ENCODE measurements at regions not wholly inside any gene's neighbourhood (a gene's known extent, or its start where the extent isn't known, plus 50 kb on each side); places are given as distances from the start of the nearest gene placed in this dataset.

DNA sequence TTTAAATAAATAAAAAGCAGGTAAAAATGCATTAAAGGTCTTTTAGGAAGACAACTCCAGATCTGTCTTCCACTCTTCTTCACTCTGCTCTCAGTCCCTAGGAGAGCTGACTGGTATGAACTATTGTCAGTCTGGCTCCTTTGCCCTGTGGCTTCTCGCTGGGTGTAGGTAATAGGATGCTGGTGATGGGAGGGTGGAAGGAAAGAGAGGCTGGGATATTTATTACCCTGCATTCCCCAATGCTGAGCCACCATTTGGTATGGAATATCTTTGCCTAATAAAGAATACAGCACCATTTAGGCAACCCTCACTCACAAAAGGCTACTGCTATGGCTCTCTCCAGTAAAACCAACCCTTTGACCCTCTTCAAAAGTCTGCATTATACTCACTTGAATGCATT is 326.9 kb downstream of the CNTN3 start:
- no peaks in the 10 kb centered on the region for H3K36me3 ChIP-seq (ENCODE audit: control insufficient read depth, low read length)
- no peak overlapping the region for H3K27ac ChIP-seq (ENCODE audit: low read depth, low read length)
- H3K9me3 ChIP-seq (ENCODE audit: control insufficient read depth, insufficient read depth, low read length): peaks cover 3% of the 10 kb centered on the region; the same call in 1 of the 2 replicates
- no peaks in the 10 kb centered on the region for H3K27me3 ChIP-seq (ENCODE audit: control insufficient read depth, low read length)
- no peak overlapping the region for H3K4me3 ChIP-seq (ENCODE audit: low read length)
- no peak overlapping the region for H3K4me2 ChIP-seq (ENCODE audit: low read length)
- TF ChIP-seq, protein P1, sequence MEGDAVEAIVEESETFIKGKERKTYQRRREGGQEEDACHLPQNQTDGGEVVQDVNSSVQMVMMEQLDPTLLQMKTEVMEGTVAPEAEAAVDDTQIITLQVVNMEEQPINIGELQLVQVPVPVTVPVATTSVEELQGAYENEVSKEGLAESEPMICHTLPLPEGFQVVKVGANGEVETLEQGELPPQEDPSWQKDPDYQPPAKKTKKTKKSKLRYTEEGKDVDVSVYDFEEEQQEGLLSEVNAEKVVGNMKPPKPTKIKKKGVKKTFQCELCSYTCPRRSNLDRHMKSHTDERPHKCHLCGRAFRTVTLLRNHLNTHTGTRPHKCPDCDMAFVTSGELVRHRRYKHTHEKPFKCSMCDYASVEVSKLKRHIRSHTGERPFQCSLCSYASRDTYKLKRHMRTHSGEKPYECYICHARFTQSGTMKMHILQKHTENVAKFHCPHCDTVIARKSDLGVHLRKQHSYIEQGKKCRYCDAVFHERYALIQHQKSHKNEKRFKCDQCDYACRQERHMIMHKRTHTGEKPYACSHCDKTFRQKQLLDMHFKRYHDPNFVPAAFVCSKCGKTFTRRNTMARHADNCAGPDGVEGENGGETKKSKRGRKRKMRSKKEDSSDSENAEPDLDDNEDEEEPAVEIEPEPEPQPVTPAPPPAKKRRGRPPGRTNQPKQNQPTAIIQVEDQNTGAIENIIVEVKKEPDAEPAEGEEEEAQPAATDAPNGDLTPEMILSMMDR (IDR thresholded peaks at IDR 0.05; ENCODE audit: low read depth, low read length, poor library complexity, severe bottlenecking): no peak
- TF ChIP-seq EZH2phosphoT487 (IDR thresholded peaks at IDR 0.05; ENCODE audit: borderline replicate concordance, low read length): no peak
- H3K79me2 ChIP-seq (ENCODE audit: control insufficient read depth, low read length): no peaks in the 10 kb centered on the region
- H4K20me1 ChIP-seq (ENCODE audit: control insufficient read depth, insufficient read depth, low read depth, low read length): no peaks in the 10 kb centered on the region
- no peaks in the 10 kb centered on the region for H3F3A ChIP-seq (ENCODE audit: control insufficient read depth, insufficient read depth)
- H3K4me1 ChIP-seq (ENCODE audit: control insufficient read depth, low read length): no peaks in the 10 kb centered on the region
- no peaks in the 10 kb centered on the region for H3K9me2 ChIP-seq (replicated peaks; ENCODE audit: control insufficient read depth, low read length)

DNA sequence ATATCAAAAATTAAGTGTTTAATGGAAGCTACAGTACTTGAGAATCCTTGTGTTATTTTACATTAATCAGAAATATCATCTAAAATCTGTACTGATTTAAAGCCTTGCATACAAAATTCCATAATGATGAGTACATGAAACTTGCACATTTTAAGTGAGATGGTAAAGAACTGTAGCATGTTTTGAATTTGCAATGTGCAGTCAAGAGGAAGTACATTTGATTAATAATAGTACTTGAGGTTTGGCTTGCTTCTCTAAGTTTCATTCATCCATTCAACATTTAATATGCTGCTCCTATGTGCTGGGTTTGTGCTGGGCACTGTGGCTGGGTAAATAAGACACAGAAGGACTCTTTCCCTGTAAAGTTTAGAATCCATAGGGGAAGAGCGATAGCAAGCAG is 332.3 kb downstream of the CNTN3 start:
- H3F3A ChIP-seq (ENCODE audit: control insufficient read depth, insufficient read depth): no peaks in the 10 kb centered on the region
- no peaks in the 10 kb centered on the region for H3K4me1 ChIP-seq (ENCODE audit: control insufficient read depth, low read length)
- no peaks in the 10 kb centered on the region for H3K79me2 ChIP-seq (ENCODE audit: control insufficient read depth, low read length)
- no peaks in the 10 kb centered on the region for H3K36me3 ChIP-seq (ENCODE audit: control insufficient read depth, low read length)
- H3K9me2 ChIP-seq (replicated peaks; ENCODE audit: control insufficient read depth, low read length): no peaks in the 10 kb centered on the region
- H4K20me1 ChIP-seq (ENCODE audit: control insufficient read depth, insufficient read depth, low read depth, low read length): no peaks in the 10 kb centered on the region
- peaks cover 3% of the 10 kb centered on the region; the same call in 1 of the 2 replicates for H3K9me3 ChIP-seq (ENCODE audit: control insufficient read depth, insufficient read depth, low read length)
- TF ChIP-seq EZH2phosphoT487 (IDR thresholded peaks at IDR 0.05; ENCODE audit: borderline replicate concordance, low read length): no peak
- TF ChIP-seq, protein P1 (IDR thresholded peaks at IDR 0.05; ENCODE audit: low read depth, low read length, poor library complexity, severe bottlenecking): no peak
- no peak overlapping the region for H3K4me3 ChIP-seq (ENCODE audit: low read length)
- no peak overlapping the region for H3K27ac ChIP-seq (ENCODE audit: low read depth, low read length)
- no peak overlapping the region for H3K4me2 ChIP-seq (ENCODE audit: low read length)
- H3K27me3 ChIP-seq (ENCODE audit: control insufficient read depth, low read length): no peaks in the 10 kb centered on the region

GRCh38 chr3:74281705-74282104 is 332.8 kb downstream of the CNTN3 start:
- no peaks in the 10 kb centered on the region for H3K36me3 ChIP-seq (ENCODE audit: control insufficient read depth, low read length)
- no peak overlapping the region for H3K4me2 ChIP-seq (ENCODE audit: low read length)
- H4K20me1 ChIP-seq (ENCODE audit: control insufficient read depth, insufficient read depth, low read depth, low read length): no peaks in the 10 kb centered on the region
- H3K27ac ChIP-seq (ENCODE audit: low read depth, low read length): no peak overlapping the region
- H3K9me3 ChIP-seq (ENCODE audit: control insufficient read depth, insufficient read depth, low read length): peaks cover 3% of the 10 kb centered on the region; the same call in 1 of the 2 replicates
- H3K27me3 ChIP-seq (ENCODE audit: control insufficient read depth, low read length): no peaks in the 10 kb centered on the region
- no peaks in the 10 kb centered on the region for H3F3A ChIP-seq (ENCODE audit: control insufficient read depth, insufficient read depth)
- H3K9me2 ChIP-seq (replicated peaks; ENCODE audit: control insufficient read depth, low read length): no peaks in the 10 kb centered on the region
- no peaks in the 10 kb centered on the region for H3K79me2 ChIP-seq (ENCODE audit: control insufficient read depth, low read length)
- TF ChIP-seq, protein P1 (IDR thresholded peaks at IDR 0.05; ENCODE audit: low read depth, low read length, poor library complexity, severe bottlenecking): no peak
- no peak for TF ChIP-seq EZH2phosphoT487 (IDR thresholded peaks at IDR 0.05; ENCODE audit: borderline replicate concordance, low read length)
- H3K4me1 ChIP-seq (ENCODE audit: control insufficient read depth, low read length): no peaks in the 10 kb centered on the region
- no peak overlapping the region for H3K4me3 ChIP-seq (ENCODE audit: low read length)
